HG02970 (cell line): ENCODE measurements at regions not wholly inside any gene's neighbourhood (a gene's known extent, or its start where the extent isn't known, plus 50 kb on each side); places are given as distances from the start of the nearest gene placed in this dataset.
"Not testable (repeated sequence)": the region's sequence is repeated elsewhere in the genome, so short reads cannot be mapped to it uniquely, and the experiment has no call there.

ENCODE experiments used
- ATAC-seq: cut with Tn5 transposase; IDR thresholded peaks from one replicate; pipeline ENCODE4 v1.9.1; 2021; ENCODE audit warnings: mild to moderate bottlenecking, moderate library complexity, moderate number of reproducible peaks; ENCODE audit not compliant: unreplicated experiment, low FRiP score

GRCh38 chr7:138214926-138215325 lies 138.7 kb downstream of the AKR1D1 start:
- no peak for ATAC-seq

- ATAC-seq = not testable (repeated sequence)
Measured at GRCh38 chr7:138220321-138220720, 144.1 kb downstream of the AKR1D1 start.

GRCh38 chr7:138221388-138221787 lies 145.1 kb downstream of the AKR1D1 start:
- ATAC-seq = not testable (repeated sequence)

- no peak for ATAC-seq
Measured at GRCh38 chr7:138223402-138223879, 147.2 kb downstream of the AKR1D1 start.

- no peak for ATAC-seq
Measured at GRCh38 chr7:138226001-138226476, 149.8 kb downstream of the AKR1D1 start.

GRCh38 chr7:138226745-138227279 lies 150.6 kb downstream of the AKR1D1 start:
- no peak for ATAC-seq

GRCh38 chr7:138228119-138228518 lies 151.9 kb downstream of the AKR1D1 start:
- no peak for ATAC-seq

GRCh38 chr7:138228769-138229168 lies 152.5 kb downstream of the AKR1D1 start:
- no peak for ATAC-seq

GRCh38 chr7:138233189-138233588 lies 156.9 kb downstream of the AKR1D1 start:
- no peak for ATAC-seq

GRCh38 chr7:138235207-138235606 lies 158.9 kb downstream of the AKR1D1 start:
- ATAC-seq = no peak

GRCh38 chr7:138237995-138238394 lies 161.7 kb downstream of the AKR1D1 start:
- no peak for ATAC-seq

- ATAC-seq = no peak
Measured at GRCh38 chr7:138238734-138239659, 162.7 kb downstream of the AKR1D1 start.

- ATAC-seq = no peak
Measured at GRCh38 chr7:138243430-138243829, 167.2 kb downstream of the AKR1D1 start.

- ATAC-seq = no peak
Measured at GRCh38 chr7:138243836-138244235, 167.6 kb downstream of the AKR1D1 start.

GRCh38 chr7:138244606-138245005 lies 168.3 kb downstream of the AKR1D1 start:
- no peak for ATAC-seq

GRCh38 chr7:138245216-138245615 lies 169.0 kb downstream of the AKR1D1 start:
- no peak for ATAC-seq

- ATAC-seq = no peak
Measured at GRCh38 chr7:138245682-138246081, 169.4 kb downstream of the AKR1D1 start.

- no peak for ATAC-seq
Measured at GRCh38 chr7:138246428-138246827, 170.2 kb downstream of the AKR1D1 start.

GRCh38 chr7:138247081-138247480 lies 170.8 kb downstream of the AKR1D1 start:
- no peak for ATAC-seq

- no peak for ATAC-seq
Measured at GRCh38 chr7:138247568-138248333, 171.5 kb downstream of the AKR1D1 start.

- ATAC-seq = no peak
Measured at GRCh38 chr7:138248609-138249008, 172.3 kb downstream of the AKR1D1 start.
